NCI-H1694 (cell line): ENCODE measurements at regions not wholly inside any gene's neighbourhood (a gene's known extent, or its start where the extent isn't known, plus 50 kb on each side); places are given as distances from the start of the nearest gene placed in this dataset.
"Not testable (repeated sequence)": the region's sequence is repeated elsewhere in the genome, so short reads cannot be mapped to it uniquely, and the experiment has no call there.

ENCODE experiments used
- DNase-seq: peaks from one replicate; lab custom pipeline; 2025; lab: John Stamatoyannopoulos, UW

- DNase-seq, result no peak
Measured at GRCh38 chr15:79659691-79660090, 227.6 kb downstream of the MINAR1 start.

GRCh38 chr15:79661411-79661810 lies 229.3 kb downstream of the MINAR1 start:
- DNase-seq, result no peak

DNA sequence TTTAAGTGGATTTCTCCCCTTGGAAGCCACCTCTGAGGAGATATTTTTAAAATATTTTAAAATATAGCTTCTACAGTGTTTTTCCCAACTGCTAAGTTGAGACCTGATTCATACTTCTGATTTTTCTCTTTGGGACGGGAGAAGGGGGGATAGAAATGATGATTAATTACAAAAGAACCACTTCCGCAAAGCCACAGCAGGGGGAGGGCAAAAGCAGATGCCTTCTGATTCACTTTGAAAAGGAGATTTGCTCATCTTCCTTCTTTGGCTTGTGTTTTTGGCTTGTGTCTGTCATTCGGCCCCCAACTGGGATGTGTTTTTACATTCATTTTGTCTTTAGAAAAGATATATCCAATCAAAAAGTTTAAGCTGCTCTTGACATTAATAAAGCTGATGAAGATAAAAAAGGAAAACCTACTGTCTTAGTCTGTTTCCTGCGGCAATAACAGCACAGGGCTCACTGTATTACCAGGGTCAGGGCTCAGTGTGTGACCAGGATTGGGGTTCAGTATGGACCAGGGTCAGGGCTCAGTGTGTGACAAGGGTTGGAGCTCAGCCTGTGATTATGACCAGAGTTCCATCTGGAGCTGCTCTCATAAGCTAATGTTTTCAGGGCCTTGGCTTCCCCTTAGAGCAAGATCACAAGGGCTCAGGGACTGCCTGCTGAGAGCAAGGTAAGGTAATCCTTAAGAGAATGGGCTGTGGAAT lies 223.2 kb downstream of the MTHFS start:
- DNase-seq, result no peak

- DNase-seq, result no peak
Measured at GRCh38 chr15:79674124-79674465, 222.7 kb downstream of the MTHFS start.

- DNase-seq, result no peak
Measured at GRCh38 chr15:79675982-79676381, 220.8 kb downstream of the MTHFS start.

GRCh38 chr15:79676621-79677020 lies 220.2 kb downstream of the MTHFS start:
- DNase-seq, result no peak

GRCh38 chr15:79677241-79677640 lies 219.6 kb downstream of the MTHFS start:
- no peak for DNase-seq

GRCh38 chr15:79678032-79678701 lies 218.6 kb downstream of the MTHFS start:
- no peak for DNase-seq

DNA sequence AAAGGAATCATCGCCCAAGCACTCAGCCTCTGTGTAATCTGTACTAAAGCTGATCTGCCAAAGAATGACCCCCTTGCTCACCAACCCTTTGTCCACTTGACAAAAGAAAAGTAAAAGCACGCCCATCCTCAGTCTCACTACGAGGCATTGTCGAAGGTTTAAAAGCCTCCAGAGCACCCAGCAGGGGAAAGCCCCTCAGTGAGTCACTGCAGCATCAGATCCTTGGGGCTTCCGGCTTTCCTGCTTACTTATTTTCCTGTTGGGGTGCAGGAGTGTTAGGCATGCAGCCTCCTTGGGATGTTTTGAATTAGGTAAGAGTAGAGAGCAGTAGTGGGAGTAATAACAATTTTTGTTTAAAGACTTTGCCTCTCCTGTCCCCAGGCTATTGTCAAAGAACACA lies 216.1 kb downstream of the MTHFS start:
- DNase-seq, result no peak

- DNase-seq, result no peak
Measured at GRCh38 chr15:79682285-79682684, 214.5 kb downstream of the MTHFS start.

DNA sequence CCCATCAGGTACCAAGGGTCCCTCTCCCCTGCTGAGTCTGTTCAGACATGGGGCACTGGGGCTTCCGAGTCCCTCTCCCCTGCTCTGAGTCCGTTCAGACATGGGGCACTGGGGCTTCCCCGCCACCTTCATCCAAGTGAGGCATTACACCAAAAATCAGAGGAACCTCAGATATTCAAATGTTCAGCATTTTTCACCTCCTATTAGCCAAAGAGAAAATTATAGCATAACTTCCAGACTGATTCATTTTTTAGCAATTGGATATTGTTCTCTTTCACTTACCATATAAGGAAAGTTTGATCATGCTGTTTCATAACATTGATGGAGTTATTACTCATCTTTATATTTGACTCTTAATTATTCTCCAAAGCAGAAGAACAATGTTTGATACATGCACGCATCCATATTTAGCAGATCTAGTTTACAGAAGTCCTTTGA lies 213.9 kb downstream of the MTHFS start:
- no peak for DNase-seq

GRCh38 chr15:79689030-79689429 lies 207.8 kb downstream of the MTHFS start:
- no peak for DNase-seq

DNA sequence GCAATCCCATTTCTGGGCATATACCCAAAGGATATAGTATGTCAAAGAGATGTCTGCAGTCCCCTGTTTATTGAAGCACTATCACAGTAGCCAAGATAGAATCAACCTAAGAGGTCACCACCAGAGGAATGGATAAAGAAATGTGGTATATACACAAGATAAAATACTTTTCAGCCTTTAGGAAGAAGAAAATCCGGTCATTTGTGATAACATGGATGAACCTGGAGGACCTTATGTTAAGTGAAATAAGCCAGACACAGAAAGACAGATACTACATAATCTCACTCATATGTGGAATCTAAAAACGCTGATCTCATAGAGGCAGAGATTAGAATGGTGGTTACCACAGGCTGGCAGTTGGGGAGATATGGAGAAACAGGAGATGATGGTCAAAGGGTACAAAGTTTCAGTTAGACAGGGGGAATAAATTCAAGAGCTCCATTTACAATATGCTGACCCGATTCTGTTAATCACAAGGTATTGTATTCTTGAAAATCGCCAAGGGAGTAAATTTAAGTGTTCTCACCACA lies 195.8 kb downstream of the MTHFS start:
- DNase-seq, result no peak

DNA sequence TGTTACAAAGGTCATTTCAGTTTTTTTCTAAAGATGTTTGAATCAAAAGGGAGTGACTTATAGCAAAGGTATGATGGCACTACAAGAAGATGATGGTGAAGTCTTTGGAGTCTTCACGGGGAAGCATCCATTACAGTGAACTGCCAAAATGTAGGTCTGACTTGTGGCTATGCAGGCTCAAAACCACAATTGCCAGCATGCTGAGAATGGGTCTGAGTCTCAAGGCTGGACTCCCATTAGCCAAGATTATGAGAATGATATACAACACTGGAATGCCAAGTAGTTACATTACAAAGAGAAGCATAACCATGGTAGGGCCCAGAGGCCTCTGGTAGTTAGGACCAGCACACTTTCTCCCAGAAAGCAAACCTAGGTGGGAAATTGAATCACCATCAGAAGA lies 194.2 kb downstream of the MTHFS start:
- DNase-seq, result no peak

DNA sequence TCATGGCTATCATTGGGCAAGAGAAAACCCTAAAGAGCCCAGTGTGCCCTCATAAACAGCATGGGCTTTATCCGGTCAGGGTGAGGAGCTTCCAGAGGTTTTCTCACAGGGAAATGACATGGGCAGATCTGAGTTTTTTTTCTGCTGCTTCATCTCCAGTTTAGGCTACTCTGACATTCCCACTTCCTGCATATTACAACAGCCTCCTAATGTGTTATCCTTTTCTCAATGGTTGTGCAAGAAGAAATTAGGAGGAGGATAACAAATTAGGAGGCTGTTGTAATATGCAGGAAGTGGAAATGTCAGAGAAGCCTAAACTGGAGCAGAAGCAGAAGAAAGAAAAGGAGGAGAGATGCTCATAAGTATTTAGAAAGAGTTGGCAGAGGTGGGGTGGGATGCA lies 175.6 kb downstream of the MTHFS start:
- DNase-seq, result no peak

DNA sequence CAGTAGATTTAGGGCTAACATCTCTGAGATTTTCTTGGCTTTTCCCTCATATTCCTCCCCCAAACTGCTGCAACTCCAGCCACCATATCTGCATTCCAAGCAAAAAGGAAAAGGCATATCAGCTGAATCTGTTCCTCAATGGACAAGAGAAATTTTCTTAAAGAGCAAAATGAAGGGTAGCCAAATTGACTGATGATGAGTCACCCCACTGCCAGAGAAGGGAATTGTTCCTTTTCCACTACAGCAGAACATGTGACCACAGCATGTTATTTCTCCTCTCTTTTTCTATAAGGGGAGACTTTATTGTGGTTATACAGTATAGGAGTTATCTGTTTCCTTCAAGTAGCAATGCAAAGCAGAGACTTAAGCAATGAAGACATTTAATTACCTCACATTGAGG lies 172.5 kb downstream of the MTHFS start:
- DNase-seq, result no peak

DNA sequence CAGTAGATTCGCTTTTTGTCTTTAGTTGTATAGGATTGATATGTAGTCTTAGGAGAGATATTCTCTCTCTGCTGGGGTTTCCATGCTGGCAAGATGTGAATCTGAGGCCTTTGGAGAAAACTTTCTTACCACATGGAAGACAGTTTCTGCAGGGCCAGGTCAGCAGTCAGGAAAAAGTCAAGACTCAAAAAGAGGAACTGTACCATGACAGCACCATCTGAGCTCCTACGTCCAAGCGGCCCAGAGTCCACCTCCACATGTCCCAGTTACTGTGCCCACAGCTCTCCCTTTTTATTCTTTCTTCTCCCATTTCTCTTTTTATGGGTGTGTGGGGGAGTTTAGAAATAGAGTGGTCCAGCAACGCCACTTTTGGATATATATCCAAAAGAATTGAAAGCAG lies 172.0 kb downstream of the MTHFS start:
- no peak for DNase-seq

DNA sequence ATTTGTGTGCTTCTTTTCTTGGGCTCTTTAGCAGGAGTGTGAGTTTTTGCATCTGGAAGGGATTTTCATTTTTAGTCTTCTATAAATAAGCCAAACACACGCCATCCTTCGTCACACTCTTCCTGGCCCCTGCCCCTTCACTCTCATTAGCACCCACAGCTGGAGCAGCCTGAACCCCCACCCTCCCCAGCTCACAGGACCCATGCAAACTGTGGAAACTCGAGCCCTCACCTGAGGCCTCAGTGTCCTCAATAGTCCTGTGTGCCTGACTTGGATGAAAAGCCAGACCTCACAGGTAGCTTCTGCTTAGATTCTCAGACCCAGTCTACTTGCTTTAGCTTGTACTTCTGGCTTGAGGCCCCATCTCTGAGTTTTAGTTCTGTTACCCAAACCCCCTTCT lies 167.9 kb downstream of the MTHFS start:
- no peak for DNase-seq

DNA sequence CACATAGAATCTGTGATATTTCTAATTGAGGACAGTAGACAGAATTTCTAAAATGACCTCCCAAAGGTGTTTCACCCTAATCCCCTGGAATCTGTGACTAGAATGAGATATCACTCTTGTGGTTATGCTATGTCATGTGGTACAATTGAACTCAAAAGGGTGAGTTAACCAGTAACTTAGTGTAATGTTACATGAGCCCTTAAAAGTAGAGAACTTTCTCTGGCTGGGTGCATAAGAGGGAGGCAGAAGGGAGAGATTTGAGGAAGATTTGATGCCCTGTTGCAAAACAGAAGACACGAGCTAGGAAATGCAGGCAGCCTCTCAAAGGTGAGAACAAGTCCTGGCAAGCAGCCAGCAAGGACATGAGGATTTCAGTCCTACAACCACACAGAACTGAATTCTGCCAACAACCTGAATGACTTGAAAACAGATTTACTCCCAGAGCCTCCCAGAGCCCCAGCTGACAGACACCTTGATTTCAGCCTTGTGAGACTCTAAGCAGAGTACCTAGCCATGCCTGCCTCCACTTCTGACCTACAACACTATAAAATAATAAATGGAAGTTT lies 160.3 kb downstream of the MTHFS start:
- DNase-seq, result no peak

GRCh38 chr15:79738143-79738542 lies 158.7 kb downstream of the MTHFS start:
- DNase-seq, result no peak

- DNase-seq, result no peak
Measured at GRCh38 chr15:79740561-79740960, 156.3 kb downstream of the MTHFS start.

GRCh38 chr15:79743032-79743431 lies 153.8 kb downstream of the MTHFS start:
- DNase-seq, result no peak

DNA sequence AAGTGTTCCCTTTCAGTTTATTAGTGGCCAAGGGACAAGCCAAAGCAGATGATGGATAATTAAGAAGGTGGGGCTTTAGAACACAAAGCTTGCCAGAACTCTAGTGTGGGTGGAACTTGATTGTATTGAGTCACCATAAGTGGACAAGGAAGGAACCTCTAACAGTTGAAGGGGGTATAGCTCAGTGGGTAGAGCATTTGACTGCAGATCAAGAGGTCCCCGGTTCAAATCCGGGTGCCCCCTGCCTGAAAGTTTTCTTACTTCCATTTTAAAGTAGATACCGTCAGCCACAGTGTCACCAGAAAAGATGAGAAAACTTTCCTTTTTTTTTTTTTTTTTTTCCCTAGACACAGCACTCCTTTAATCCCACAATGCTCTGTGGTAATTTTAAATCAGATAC lies 152.3 kb downstream of the MTHFS start:
- not testable (repeated sequence) for DNase-seq
